ENCODE measurements at regions not wholly inside any gene's neighbourhood (a gene's known extent, or its start where the extent isn't known, plus 50 kb on each side); places are given as distances from the start of the nearest gene placed in this dataset.

GRCh38 chr5:1662559-1663085 lies 137.0 kb downstream of the MRPL36 start:
- Histone ChIP-seq H4K20me1 (ENCODE audit: low read length) (no peaks in the 10 kb centered on the region), H3K9me3 (ENCODE audit: low read length) (no peaks in the 10 kb centered on the region), H3K4me3 (ENCODE audit: low read length) (no peak overlapping the region), H3K9me2 (replicated peaks; ENCODE audit: low read length) (no peaks in the 10 kb centered on the region), H3K27me3 (ENCODE audit: low read length) (peaks cover 45% of the 10 kb centered on the region), H3K9ac (ENCODE audit: low read length) (no peak overlapping the region), H3F3A (ENCODE audit: low read length, unreplicated experiment) (no peaks in the 10 kb centered on the region), H3K27ac (ENCODE audit: low read length) (no peak overlapping the region), H3K4me1 (ENCODE audit: insufficient read depth, low read length) (no peaks in the 10 kb centered on the region), H2AFZ (ENCODE audit: low read length) (no peak overlapping the region), H3K4me2 (ENCODE audit: low read length) (no peak overlapping the region), H3K79me2 (ENCODE audit: low read length) (no peaks in the 10 kb centered on the region), H3K36me3 (ENCODE audit: low read depth, low read length) (no peaks in the 10 kb centered on the region)
- TF ChIP-seq EZH2 (IDR thresholded peaks at IDR 0.05; ENCODE audit: low read length, unreplicated experiment) (no peak), CTCF (conservative IDR thresholded peaks at IDR 0.05; ENCODE audit: low read depth, low read length) (no peak), EZH2phosphoT487 (IDR thresholded peaks at IDR 0.05; ENCODE audit: borderline replicate concordance, low read length) (no peak)
- ChIA-PET CTCF (no interaction called here), POLR2A (ENCODE audit: unreplicated experiment) (no interaction called here)
- BruUV-seq (replicated peaks), result no TSS peak
- intact Hi-C loops (cut with micrococcal nuclease), result no loop called here
- ATAC-seq (no peak), DNase-seq (no peak)

- POLR2A ChIA-PET (ENCODE audit: unreplicated experiment), result no interaction called here
Measured at GRCh38 chr5:1661831-1662558, 137.6 kb downstream of the MRPL36 start.

More at GRCh38 chr5:1661831-1662558, 137.6 kb downstream of the MRPL36 start:
- no peak overlapping the region for H3K27ac ChIP-seq (ENCODE audit: low read length)
- TF ChIP-seq EZH2 (IDR thresholded peaks at IDR 0.05; ENCODE audit: low read length, unreplicated experiment) (no peak), CTCF (conservative IDR thresholded peaks at IDR 0.05; ENCODE audit: low read depth, low read length) (no peak), EZH2phosphoT487 (IDR thresholded peaks at IDR 0.05; ENCODE audit: borderline replicate concordance, low read length) (no peak)
- H3K27me3 ChIP-seq (ENCODE audit: low read length), result peaks cover 46% of the 10 kb centered on the region
- H2AFZ ChIP-seq (ENCODE audit: low read length), result no peak overlapping the region
- no peaks in the 10 kb centered on the region for H3K36me3 ChIP-seq (ENCODE audit: low read depth, low read length)
- no TSS peak for BruUV-seq (replicated peaks)
- H3K9ac ChIP-seq (ENCODE audit: low read length), result no peak overlapping the region
- intact Hi-C loops (cut with micrococcal nuclease), result no loop called here
- H3K4me3 ChIP-seq (ENCODE audit: low read length), result no peak overlapping the region
- H3K79me2 ChIP-seq (ENCODE audit: low read length), result no peaks in the 10 kb centered on the region
- CTCF ChIA-PET, result no interaction called here
- H3K4me1 ChIP-seq (ENCODE audit: insufficient read depth, low read length), result no peaks in the 10 kb centered on the region
- H3K9me3 ChIP-seq (ENCODE audit: low read length), result no peaks in the 10 kb centered on the region
- no peak overlapping the region for H3K4me2 ChIP-seq (ENCODE audit: low read length)
- DNase-seq (no peak), ATAC-seq (no peak)
- no peaks in the 10 kb centered on the region for H3F3A ChIP-seq (ENCODE audit: low read length, unreplicated experiment)
- H4K20me1 ChIP-seq (ENCODE audit: low read length), result no peaks in the 10 kb centered on the region
- H3K9me2 ChIP-seq (replicated peaks; ENCODE audit: low read length), result no peaks in the 10 kb centered on the region
